Activated naive CD4-positive, alpha-beta T cell (primary cell): ENCODE measurements at regions not wholly inside any gene's neighbourhood (a gene's known extent, or its start where the extent isn't known, plus 50 kb on each side); places are given as distances from the start of the nearest gene placed in this dataset.
A peak's percentile ranks its signal among the peaks of the same experiment; 100 is the strongest.

Experiments
- DNase-seq, 4 experiments: peaks; one replicate each; lab custom pipeline; 2025; lab: John Stamatoyannopoulos, UW

DNA sequence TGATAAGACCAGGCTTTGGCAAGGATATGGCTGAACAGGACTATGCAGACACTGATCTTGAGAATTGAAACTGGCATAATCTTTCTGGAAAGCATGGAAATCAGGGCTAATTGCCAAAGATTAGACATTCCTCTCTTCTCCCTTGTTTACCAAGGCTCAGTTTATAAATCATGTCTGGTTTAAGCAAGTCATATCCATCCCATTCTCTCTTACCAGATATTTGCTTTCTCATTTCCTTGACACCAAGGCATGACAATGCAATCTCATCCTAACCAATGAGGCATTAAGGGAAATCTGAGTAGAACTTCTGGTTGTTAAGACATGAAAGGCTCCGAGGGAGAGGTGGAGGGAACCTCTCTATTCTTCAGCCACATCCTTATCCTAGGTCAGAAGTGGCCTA is 110.3 kb upstream of the CEP85L start:
- no peak for DNase-seq

DNA sequence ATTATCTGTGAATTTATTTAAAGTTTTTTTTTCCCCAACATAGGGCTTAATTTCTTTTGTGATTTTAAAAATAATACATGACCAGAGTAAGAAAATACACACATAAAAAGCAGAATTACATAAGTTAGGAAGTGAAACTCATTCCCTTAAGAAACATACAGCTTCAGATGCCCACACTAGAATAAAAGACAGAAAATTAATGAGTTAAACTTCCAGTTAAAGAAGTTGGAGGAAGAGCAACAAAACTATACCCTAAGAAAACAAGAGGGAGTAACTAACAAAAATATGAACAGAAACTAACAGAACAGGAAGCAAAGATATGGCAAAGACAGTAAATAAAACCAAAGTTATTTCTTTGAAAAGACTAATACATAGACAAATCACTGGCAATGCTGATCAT is 107.6 kb upstream of the CEP85L start:
- no peak for DNase-seq

DNA sequence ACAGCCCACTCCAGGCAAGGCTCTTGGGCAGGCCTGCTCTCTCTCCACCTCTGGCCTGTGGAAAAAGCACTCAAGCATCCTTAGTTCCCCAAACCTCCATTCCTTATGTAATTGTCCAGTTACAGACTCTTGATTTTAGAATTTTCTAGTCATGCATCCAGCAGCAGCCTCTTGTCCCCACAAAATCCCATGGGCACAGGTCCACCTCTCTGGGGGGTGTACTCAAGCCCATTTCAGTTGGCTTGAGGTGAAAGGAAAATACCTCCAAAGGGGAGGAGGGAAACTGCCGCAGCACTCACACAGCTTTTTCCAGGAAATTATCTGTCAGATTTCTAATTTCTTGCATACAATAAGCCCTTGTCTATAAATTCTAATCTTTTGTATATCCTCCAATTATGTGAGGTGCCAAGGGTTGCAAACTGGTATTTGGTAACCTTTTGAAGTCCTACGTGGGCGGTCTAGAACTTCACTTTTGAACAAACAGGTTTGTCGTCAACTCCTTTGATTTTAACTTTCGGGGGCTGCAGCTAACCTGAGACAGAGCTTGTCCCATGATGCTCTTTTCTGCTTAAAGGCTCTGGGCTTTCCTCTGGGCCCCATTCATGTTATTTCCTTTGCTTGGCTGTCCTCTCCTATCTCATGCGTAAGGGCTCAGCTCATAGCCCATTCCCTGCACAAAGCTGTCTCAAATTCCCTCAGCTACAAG is 104.7 kb upstream of the CEP85L start:
- no peak for DNase-seq

DNA sequence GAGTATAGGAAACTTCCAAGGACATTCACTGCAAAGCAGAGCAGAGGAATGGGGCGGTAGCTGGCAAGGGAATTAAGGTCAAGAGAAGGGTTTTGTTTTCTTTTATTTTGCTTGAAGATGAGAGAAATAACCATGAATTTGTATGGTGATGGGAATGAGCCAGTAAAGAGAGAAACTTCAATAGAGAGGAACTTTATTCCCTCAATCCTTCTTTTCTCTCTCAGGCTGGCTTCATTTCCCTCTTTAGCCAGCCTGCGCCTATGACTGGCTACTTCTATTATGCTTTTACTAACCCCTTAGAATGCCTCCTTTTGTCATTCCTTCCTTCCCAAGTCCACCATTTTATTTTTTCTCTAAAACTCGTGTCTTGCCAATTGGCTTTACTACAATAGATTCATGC is 101.4 kb upstream of the CEP85L start:
- DNase-seq: no peak

DNA sequence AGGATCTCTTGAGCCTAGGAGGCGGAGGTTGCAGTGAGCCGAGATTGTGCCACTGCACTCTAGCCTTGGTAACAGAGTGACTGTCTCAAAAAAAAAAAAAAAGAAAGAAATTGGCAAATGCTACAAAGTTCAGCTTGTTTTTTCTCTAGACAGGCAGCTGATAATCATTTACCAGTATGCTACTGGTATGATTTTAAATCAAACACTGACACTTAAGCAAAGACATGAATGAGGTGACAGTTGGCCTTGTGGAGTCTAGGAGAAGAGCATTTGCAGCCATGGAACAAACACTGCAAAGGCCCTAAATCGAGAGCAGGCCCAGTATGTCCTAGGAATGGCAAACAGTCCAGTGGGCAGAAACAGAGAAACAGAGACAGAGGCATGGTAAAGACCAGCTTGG is 99.7 kb upstream of the CEP85L start:
- no peak for DNase-seq

DNA sequence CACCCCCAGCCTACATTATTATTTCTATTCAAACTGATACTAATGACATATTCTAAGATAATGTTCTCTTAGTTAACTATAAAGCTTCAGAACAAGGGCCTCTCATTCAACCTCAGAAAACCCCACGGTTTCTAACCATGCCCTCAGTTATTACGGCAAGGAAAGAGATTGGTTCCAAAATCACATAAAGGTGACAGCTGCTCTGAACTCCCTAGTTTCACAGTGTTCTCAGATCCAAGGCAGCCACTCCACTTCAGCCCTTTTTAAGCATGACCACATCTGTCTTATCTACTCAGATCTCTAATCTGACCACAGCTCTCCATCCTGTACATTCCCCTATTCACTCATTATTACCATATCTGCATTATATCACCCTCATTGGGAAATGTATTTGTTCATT is 98.8 kb upstream of the CEP85L start:
- no peak for DNase-seq

DNA sequence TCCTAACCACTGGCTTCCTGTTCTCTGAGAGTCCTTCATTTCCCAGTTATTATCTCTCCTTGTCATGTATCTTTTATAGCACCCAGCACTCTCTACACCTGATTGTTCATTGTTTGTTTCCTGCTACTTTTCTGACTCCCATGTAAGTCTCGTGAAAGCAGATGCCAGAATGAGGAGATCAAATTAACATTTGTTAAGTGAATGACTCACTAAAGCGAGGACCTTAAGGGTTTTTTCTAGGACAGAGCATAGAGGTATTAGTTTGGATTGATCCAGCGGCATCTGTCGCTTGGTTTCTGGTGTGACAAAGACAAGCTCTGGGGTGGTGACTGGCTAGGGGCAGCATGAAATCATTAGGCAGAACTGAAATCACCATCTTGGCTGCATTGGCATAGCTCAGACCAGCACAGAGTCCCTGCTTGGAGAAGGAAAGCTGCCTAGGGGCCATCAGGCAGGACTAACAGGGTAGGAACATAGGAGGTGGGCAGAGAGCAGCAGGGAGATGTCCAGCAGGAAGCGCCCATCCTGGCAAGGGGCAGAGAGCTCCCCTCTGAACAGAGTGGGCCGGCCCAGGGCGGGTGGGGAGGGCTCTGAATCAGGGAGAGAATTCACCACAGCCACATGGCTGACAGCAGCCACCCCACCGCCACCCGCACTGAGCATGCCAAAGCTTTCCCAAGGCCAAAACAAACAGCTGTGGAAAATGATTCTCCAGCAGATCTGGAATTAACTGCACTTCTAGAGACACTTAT is 97.1 kb upstream of the CEP85L start:
- DNase-seq: no peak

DNA sequence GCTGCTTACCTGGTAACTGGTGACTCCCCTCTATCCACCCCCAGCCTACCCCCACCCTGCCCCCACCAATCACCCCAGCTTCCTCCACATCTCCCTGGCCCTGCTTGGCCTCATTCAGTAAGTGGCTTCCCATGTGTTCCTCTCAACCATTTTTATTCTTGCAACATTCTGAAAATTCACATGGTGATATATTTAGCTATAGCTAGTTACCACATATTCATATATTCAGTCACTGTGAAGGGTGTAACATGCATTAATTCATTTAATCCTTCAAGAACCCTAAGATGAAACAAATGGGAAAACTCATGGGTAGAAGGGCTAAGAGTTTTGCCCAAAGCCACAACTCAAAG is 95.4 kb upstream of the CEP85L start:
- DNase-seq: no peak

DNA sequence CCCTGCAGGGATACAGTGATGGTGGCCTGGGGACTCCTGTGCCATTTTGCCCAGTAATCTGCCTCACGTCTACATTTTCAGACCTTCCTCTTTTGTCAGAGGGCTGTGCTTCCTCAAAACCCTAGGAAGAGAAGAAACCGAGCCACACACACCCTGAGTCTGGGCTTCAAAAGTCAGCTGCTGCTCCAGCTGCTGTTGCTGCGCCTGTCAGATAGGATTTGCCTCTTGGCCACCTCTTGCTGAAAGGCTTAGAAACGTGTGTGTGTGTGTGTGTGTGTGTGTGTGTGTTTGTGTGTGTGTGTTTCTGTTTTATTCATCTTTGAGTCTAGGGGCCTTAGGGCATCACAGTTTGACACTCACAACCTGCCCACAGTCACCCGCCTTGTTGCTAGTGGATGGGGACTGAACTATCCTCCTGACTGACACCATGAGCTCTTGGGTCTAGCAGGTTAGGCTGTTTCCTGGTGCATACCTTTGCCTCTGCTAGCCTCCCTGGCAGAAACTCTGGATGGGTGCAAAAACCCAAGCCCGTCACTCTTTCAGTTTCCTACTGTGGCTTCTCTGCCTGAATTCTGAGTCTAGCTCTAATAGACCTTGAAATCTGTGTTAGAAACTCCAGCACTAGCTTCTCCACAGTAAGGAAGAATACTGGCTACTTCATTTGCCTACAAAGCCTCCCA is 94.9 kb upstream of the CEP85L start:
- no peak for DNase-seq

DNA sequence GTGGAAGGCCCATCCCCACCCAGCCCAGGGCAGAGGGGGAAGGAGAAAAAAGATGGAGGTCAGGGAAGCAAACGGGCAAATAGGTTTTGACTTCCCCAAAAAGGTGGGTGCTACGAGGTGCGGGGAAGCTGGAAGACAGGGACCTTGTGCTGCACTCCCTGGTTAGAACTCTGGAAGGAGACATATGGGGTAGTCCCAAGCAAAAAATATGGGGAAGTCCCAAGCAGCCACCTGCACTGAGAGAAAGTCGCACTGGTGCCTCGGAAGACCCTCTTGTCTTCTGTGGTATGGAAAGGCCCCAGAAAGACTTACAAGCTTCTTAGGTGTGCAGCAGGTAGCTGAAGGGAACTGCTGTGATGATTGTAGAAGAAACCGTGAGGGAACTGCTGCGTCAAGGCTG is 93.8 kb upstream of the CEP85L start:
- DNase-seq: no peak

DNA sequence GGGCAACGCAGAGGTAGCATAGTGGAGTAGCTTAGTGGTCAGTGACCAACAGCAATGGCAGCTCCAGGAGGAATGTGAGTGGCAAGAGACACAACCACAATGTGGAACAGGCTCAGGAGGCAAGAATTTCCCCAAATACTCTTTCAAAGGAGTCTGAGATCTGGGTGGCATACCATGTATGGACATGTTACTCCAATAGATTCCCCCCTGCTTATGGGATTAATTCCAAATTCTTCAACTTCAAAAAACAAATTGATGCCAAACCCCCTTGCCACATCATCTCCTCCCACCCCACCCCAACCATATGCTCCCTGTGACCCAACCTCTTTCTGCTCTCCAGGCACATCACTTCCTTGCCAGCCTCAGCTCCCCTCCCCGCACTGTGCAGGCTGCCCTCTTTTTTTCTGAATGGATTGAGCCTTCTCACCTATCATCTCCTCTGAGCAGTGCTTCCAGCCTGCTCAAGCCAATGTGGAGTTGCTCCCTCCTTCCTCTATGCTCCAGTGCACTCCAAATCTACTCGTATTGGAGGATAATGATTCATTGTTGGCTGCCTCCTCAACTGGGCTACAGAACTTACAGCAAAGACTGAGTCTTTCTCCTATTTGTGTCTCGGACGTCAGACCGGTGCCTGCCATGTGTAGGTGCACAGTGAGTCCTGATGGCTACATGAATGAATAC is 93.0 kb upstream of the CEP85L start:
- DNase-seq: no peak

DNA sequence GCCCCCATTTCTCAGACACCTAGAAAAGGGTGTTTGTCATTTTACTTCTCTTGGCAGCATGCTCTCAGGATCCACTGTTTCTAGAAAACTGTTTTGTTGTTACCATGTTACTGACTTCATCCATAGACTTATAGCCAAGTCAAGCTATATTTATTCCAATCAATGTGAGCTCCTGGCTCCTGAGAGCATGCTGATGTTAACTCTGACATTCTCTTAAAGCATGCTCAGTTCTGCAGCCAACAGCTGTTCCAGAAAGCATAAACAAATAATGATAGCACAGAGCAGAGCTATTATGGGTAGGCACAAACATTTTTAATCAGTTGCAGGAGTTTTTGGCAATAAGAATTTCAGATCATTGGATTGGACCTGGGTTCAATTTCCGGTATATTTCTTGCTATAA is 92.4 kb upstream of the CEP85L start:
- no peak for DNase-seq

DNA sequence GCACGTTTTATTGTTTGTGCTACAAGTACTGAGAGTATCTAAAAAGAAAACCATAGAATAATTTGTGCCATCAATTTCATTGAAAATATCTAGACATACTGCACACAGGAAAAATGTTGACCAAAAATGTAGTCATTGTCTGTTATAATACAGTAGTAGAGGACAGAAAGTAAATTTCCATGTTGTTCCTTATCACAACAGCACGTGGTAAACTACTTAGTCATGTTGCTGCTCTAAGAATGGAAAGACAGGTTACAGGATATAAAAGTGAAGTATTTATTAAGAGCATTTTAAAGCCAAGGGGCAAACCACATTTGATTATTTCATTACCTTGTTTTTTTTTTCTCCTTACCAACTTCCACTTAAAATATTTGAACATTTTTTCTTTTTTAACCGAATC is 89.0 kb upstream of the CEP85L start:
- DNase-seq: no peak

DNA sequence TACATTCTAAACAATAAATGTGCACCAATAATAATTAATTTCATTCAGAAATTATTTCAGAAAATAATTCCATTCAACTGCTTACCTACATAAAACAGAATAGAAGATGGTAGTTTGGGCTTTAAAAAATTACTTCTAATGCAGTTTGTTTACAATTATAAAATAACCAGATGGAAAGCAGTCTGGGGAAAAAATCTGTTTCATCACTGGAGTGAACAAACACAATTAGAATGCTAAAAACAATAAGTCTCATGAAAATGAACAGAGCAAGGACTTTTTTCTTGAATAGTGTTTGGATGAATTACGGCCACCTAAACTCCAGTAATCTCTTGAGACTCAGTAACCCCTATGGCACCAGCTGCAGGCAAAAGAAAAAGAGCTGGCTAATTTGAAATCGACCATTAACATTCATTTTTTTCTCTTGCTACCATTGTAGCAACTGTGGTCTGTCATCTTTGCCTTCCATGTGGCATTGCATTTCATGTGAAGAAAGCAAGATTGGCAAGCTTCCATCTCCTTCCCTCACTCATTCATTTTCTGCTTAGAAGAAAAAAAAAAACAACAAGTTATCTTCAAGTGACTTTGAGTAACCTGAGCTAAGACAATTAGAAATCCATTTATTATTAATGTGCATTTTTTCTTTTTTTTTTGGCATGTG is 88.4 kb upstream of the CEP85L start:
- DNase-seq: no peak

DNA sequence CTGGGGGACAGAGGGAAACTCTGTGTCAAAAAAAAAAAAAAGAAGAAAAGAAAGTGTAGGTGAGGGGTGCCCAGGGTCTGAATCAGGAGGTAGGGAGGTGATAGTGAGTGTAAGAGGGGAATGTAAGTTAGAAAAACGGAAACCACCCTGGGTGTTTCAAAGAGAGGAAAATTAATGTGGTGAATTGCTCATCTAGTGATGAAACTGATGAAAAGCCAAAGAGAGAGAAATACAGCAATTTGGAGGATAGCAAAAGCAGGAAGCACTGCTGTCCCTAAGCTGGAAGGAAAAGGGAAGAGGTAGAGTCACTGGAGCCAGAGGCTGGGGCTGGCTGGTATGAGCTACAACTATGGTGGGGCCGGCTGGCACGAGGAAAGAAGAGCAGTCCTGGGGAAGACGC is 85.0 kb upstream of the CEP85L start:
- no peak for DNase-seq

DNA sequence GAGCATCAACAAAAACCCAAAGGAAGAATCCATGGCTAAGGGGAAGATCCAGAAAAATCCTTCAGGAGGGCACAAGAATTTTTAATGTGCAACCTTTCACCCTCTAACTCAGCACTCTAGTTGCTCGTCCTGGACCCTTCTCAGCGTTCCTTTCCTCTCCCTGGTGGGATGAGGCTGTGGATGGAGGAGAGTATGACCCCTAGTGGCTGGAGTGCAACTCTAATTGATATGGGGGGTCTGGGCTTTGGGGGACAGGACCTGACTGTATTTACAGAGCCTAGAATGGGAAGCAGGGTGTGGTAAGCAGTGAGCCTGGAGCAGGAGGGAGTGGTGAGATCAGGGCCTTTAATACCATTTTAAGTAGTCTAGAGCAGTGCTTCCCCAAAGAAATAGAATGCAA is 83.9 kb upstream of the CEP85L start:
- no peak for DNase-seq

DNA sequence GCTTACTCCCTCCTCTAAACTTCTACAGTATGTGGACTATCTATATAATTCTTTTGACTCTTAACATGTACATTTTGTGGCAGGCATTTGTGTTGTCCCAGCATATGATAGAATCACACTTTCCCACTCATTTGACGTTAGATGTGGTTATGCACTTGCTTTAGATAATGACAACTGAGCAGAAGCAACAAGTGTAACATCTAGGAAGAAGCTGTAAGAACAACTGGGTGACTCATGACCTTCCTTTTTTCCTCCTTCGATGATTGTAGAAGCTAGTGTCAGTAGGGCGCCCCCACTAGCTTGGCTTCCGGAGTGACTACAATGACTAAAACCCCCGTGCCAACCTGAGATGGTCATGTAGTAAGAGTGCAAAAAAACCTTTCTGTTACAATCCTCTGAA is 74.6 kb upstream of the CEP85L start:
- peak; percentile 9 to 58 (median 31) for DNase-seq

DNA sequence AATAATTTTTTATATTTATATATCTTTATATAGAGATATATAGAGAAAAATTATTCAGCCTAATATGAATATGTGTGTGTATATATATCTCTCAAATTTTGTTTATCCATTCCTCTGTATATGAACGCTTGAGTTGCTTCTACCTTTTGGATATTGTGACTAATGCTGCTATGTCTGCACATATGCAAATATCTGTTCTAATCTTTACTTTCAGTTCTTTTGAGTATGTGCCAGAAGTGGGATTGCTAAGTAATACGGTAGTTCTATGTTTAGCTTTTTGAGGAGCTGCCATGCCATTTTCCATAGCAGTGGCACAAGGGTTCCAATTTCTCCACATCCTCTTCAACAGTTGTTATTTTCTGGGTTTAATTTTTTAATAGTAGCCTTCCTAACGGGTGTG is 72.8 kb upstream of the CEP85L start:
- DNase-seq: no peak

DNA sequence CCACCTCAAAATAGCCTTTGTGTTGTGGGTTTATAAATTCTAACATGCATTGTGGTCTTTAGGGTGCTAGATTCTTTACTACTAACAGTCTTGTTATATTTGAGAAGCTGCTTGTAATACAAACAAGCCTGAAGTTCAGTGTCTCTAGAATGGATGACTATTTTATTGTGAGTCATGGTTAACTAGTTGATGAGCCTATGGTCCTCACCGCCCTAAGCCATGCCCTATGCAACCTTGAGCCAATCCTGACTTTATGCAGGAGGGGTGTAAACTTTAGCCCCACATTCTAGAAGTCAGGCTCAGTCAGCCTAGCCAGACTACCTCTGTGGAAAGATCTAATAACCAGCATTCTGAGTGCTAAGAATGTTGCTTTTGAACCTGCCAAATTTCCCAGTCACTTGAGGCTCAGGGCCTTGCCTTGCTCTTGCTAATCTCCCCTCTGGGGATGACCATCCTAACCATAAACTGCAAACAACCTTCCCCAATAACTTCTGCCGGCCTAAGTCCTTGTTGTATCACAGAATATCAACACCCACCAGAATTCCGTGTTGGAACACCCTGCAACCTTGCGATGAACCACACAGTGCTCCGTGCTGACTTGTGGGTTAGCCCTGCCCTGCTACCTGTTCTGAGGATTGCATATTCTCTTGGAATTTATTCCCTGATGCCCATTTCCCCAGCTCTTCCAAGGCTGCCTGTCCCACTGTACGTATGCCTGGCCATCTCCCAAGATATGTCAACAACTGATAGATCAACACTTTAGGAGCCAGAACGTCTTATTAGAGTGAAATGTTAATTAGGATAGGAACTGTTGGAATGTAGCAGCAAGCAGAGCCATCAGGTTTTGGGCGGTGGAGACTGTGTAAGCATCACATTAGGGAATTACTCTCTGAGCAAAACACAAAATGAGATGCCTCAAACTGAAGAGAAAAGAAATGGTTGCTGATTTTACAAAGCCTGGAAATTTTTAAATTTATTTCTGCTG is 71.7 kb upstream of the CEP85L start:
- DNase-seq: no peak

DNA sequence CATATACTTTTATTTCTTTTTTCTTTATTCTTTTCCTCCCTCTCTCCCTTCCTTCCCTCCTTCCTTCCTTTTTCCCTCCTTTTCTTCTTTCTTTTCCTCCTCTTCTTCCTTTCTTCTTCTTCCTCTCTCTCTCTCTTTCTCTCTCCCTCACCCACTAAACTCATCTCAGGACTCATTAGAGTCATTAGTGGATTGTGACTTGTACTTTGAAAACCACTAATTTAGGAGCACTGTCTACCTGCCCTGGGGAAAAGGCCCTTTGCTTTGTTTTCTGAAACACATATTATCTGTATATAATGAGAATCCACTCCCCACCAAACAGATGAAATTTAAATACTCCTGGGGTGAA is 68.7 kb upstream of the CEP85L start:
- DNase-seq: no peak
